SHP77 (cell line): ENCODE measurements at regions not wholly inside any gene's neighbourhood (a gene's known extent, or its start where the extent isn't known, plus 50 kb on each side); places are given as distances from the start of the nearest gene placed in this dataset.
A peak's percentile ranks its signal among the peaks of the same experiment; 100 is the strongest.

ENCODE experiments used
- DNase-seq, 2 experiments: peaks; one replicate each; lab custom pipeline; 2025; lab: John Stamatoyannopoulos, UW

- peak in 1 of 2 experiments; percentile 22 for DNase-seq
Measured at GRCh38 chr2:129709001-129709955, 270.2 kb upstream of the RAB6C start.

GRCh38 chr2:129709956-129710598 lies 269.4 kb upstream of the RAB6C start:
- no peak for DNase-seq

- no peak for DNase-seq
Measured at GRCh38 chr2:129710670-129711495, 268.6 kb upstream of the RAB6C start.

GRCh38 chr2:129711816-129712675 lies 267.4 kb upstream of the RAB6C start:
- DNase-seq: no peak

- no peak for DNase-seq
Measured at GRCh38 chr2:129712676-129712985, 266.8 kb upstream of the RAB6C start.

GRCh38 chr2:129713337-129713736 lies 266.1 kb upstream of the RAB6C start:
- DNase-seq: no peak

- DNase-seq: no peak
Measured at GRCh38 chr2:129716781-129717559, 262.5 kb upstream of the RAB6C start.

- no peak for DNase-seq
Measured at GRCh38 chr2:129717560-129718130, 261.8 kb upstream of the RAB6C start.

- DNase-seq: no peak
Measured at GRCh38 chr2:129719335-129719734, 260.1 kb upstream of the RAB6C start.

GRCh38 chr2:129720360-129720759 lies 259.1 kb upstream of the RAB6C start:
- DNase-seq: no peak

- DNase-seq: no peak
Measured at GRCh38 chr2:129720761-129721160, 258.7 kb upstream of the RAB6C start.

GRCh38 chr2:129721236-129721635 lies 258.2 kb upstream of the RAB6C start:
- DNase-seq: no peak

GRCh38 chr2:129721846-129722245 lies 257.6 kb upstream of the RAB6C start:
- no peak for DNase-seq

- no peak for DNase-seq
Measured at GRCh38 chr2:129722306-129723019, 257.0 kb upstream of the RAB6C start.

- DNase-seq: no peak
Measured at GRCh38 chr2:129723277-129724020, 256.0 kb upstream of the RAB6C start.

- DNase-seq: no peak
Measured at GRCh38 chr2:129724021-129724757, 255.3 kb upstream of the RAB6C start.

GRCh38 chr2:129726216-129726615 lies 253.2 kb upstream of the RAB6C start:
- no peak for DNase-seq

- no peak for DNase-seq
Measured at GRCh38 chr2:129727286-129727685, 252.2 kb upstream of the RAB6C start.
